ENCODE measurements at regions not wholly inside any gene's neighbourhood (a gene's known extent, or its start where the extent isn't known, plus 50 kb on each side); places are given as distances from the start of the nearest gene placed in this dataset.

DNA sequence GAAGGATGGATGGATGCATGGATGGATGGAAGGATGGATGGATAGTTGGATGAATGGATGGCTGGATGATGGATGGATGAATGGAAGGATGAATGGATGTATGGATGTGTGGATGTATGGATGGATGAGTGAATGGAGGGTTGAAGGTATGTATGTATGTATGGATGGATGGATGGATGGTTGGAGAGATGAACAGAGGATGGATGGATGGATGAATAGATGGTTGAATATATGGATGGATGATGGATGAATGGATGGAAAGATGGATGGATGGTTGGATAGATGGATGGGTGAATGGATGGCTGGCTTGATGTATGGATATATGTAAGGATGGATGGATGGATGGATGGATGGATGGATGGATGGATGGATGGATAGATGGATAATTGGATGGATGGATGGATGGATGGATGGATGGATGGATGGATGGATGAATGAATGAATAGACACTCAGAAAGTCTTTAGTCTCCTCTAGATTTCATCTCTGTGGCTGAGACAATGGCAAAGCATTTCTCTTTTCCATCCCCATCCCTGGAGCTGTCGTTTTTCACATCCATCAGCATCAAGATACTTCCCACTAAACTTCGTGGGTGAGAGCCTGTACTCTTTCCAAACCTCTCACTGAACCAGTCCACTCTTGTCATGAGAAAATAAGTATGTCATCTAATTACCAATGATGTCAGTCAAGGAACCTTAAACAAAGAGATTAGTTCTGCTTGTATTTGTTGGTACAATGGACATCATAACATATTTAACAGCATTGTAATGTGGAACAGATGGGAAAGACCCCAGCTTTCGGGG lies 74.8 kb upstream of the CLMN start:
- Histone ChIP-seq H3K27me3 (replicated peaks in 1 of 2; ENCODE audit: control insufficient read depth in 2 of 2, insufficient read depth in 2 of 2, low read length in 1 of 2) (no peaks in the 10 kb centered on the region), H3K27ac (ENCODE audit: control insufficient read depth, insufficient read depth) (no peak overlapping the region), H3K36me3 (ENCODE audit: control insufficient read depth in 2 of 2, insufficient read depth in 2 of 2, low read length in 1 of 2) (no peaks in the 10 kb centered on the region), H3K4me3 (no peak overlapping the region), H3K4me1 (ENCODE audit: control insufficient read depth, insufficient read depth, low read length) (peaks cover 8% of the 10 kb centered on the region), H3K79me2 (ENCODE audit: control insufficient read depth, insufficient read depth, low read length) (no peaks in the 10 kb centered on the region), H3K9me3 (replicated peaks; ENCODE audit: control insufficient read depth, insufficient read depth, low read length) (no peaks in the 10 kb centered on the region), H4K20me1 (ENCODE audit: control insufficient read depth, insufficient read depth) (no peaks in the 10 kb centered on the region), H3K9ac (ENCODE audit: control insufficient read depth, insufficient read depth, low read length) (no peak overlapping the region), H3K4me2 (ENCODE audit: control insufficient read depth, insufficient read depth) (no peak overlapping the region), H2AFZ (ENCODE audit: control insufficient read depth, low read depth, low read length) (no peak overlapping the region)
- TF ChIP-seq SP1 (IDR thresholded peaks at IDR 0.05; ENCODE audit: low read depth, low read length): no peak
- no peak for TF ChIP-seq SUZ12 (IDR thresholded peaks at IDR 0.05; ENCODE audit: unreplicated experiment)
- TF ChIP-seq, protein P1, sequence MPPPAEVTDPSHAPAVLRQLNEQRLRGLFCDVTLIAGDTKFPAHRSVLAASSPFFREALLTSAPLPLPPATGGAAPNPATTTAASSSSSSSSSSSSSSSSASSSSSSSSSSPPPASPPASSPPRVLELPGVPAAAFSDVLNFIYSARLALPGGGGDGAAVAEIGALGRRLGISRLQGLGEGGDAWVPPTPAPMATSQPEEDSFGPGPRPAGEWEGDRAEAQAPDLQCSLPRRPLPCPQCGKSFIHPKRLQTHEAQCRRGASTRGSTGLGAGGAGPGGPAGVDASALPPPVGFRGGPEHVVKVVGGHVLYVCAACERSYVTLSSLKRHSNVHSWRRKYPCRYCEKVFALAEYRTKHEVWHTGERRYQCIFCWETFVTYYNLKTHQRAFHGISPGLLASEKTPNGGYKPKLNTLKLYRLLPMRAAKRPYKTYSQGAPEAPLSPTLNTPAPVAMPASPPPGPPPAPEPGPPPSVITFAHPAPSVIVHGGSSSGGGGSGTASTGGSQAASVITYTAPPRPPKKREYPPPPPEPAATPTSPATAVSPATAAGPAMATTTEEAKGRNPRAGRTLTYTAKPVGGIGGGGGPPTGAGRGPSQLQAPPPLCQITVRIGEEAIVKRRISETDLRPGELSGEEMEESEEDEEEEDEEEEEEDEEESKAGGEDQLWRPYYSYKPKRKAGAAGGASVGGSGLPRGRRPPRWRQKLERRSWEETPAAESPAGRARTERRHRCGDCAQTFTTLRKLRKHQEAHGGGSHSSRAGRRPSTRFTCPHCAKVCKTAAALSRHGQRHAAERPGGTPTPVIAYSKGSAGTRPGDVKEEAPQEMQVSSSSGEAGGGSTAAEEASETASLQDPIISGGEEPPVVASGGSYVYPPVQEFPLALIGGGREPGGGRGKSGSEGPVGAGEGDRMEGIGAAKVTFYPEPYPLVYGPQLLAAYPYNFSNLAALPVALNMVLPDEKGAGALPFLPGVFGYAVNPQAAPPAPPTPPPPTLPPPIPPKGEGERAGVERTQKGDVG (CRISPR knock-in tag; IDR thresholded peaks at IDR 0.05): no peak
- no peak for TF ChIP-seq RELA (IDR thresholded peaks at IDR 0.05; ENCODE audit: borderline replicate concordance, partially characterized antibody)
- no peak for TF ChIP-seq SMC3 (IDR thresholded peaks at IDR 0.05; ENCODE audit: borderline replicate concordance, low read length)
- TF ChIP-seq ZNF384 (IDR thresholded peaks at IDR 0.05; ENCODE audit: borderline replicate concordance, low read depth, low read length): no peak
- TF ChIP-seq, protein P2, sequence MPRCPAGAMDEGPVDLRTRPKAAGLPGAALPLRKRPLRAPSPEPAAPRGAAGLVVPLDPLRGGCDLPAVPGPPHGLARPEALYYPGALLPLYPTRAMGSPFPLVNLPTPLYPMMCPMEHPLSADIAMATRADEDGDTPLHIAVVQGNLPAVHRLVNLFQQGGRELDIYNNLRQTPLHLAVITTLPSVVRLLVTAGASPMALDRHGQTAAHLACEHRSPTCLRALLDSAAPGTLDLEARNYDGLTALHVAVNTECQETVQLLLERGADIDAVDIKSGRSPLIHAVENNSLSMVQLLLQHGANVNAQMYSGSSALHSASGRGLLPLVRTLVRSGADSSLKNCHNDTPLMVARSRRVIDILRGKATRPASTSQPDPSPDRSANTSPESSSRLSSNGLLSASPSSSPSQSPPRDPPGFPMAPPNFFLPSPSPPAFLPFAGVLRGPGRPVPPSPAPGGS (IDR thresholded peaks at IDR 0.05; ENCODE audit: borderline replicate concordance, insufficient read depth, low read depth, low read length, poor library complexity, severe bottlenecking): no peak
- TF ChIP-seq CBFB (IDR thresholded peaks at IDR 0.05; ENCODE audit: low read depth): no peak
- no peak for TF ChIP-seq TCF7 (IDR thresholded peaks at IDR 0.05; ENCODE audit: borderline replicate concordance)
- SMC1A ChIA-PET (ENCODE audit: uncharacterized antibody, unreplicated experiment): no interaction called here
- CTCF ChIA-PET: no interaction called here
- no peak for ATAC-seq
- 0% methylated on average over 3 of the region's 3 CpGs for WGBS (ENCODE audit: insufficient coverage, insufficient replicate concordance, low lambda C conversion rate, missing lambda C conversion rate)
- in situ Hi-C loops (cut with MboI): loop anchor here (25.0 kb wide), 1 partner anchor 707 kb away; no protein-coding TSS in a partner anchor
- POLR2A ChIA-PET: no interaction called here
- intact Hi-C loops (cut with micrococcal nuclease; ENCODE audit: unreplicated experiment): no loop called here
- no peak for FAIRE-seq
- RAD21 ChIA-PET (ENCODE audit: unreplicated experiment): no interaction called here
- BruUV-seq (replicated peaks): no TSS peak
- no peak for DNase-seq (ENCODE audit: low read depth, low spot score)

Measured in GM12878 (cell line).